Thyroid gland (tissue), 4 donors: ENCODE measurements at regions not wholly inside any gene's neighbourhood (a gene's known extent, or its start where the extent isn't known, plus 50 kb on each side); places are given as distances from the start of the nearest gene placed in this dataset.

Source experiments
- CTCF ChIP-seq, 6 experiments: fragments of 200-600 bp in 3 of 6; fragments of 450-650 bp in 3 of 6; sonication (generic) in 3 of 6; IDR thresholded peaks; one replicate each; pipeline ENCODE4 v1.5.1; 2016 to 2019; ENCODE audit warnings: antibody characterized with exemption in 6 of 6, mild to moderate bottlenecking in 2 of 6, inconsistent platforms in 1 of 6, moderate library complexity in 1 of 6
- POLR2A ChIP-seq, 2 donors: fragments of 450-650 bp; IDR thresholded peaks; one replicate each; pipeline ENCODE4 v1.6.1; 2017; ENCODE audit warnings: antibody characterized with exemption in 2 of 2, mild to moderate bottlenecking in 2 of 2, moderate library complexity in 1 of 2

GRCh38 chr20:22701679-22702308, 117.4 kb upstream of the FOXA2 start:
- TF ChIP-seq POLR2A (IDR thresholded peaks at IDR 0.05) (no peak), CTCF (IDR thresholded peaks at IDR 0.05) (no peak)
